ENCODE measurements at regions not wholly inside any gene's neighbourhood (a gene's known extent, or its start where the extent isn't known, plus 50 kb on each side); places are given as distances from the start of the nearest gene placed in this dataset.
A peak's percentile ranks its signal among the peaks of the same experiment; 100 is the strongest.

DNA sequence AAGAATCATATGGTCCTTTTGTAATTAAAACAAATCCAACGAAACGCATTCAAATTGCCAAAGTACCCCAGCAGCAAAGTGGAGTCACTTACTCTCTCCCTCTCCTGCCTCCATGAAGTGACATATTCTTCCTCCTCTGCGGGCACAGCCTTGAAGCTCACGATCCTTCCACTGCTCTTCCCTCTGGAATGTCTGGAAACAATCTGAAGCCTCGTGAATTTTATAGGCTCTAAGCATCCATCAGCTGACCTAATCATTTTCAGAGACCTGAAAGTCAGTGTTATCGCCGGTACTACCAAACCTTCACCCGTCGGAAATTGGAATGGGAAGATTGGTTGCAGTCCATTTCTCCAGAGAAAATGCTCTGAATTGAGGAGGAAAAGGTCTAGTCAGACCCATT, 134.5 kb upstream of the FOXF1 start:
- no peak overlapping the region for H3K9ac ChIP-seq (ENCODE audit: low read length)

GRCh38 chr16:86376837-86377236, 133.5 kb upstream of the FOXF1 start:
- Histone ChIP-seq H3K36me3 (ENCODE audit: control insufficient read depth, insufficient read depth, low read length) (no peaks in the 10 kb centered on the region), H3K27me3 (ENCODE audit: control insufficient read depth, insufficient read depth, low read length) (no peaks in the 10 kb centered on the region), H3K4me3 (ENCODE audit: low read length) (no peak overlapping the region), H3K27ac (ENCODE audit: low read depth, low read length) (no peak overlapping the region), H3K9ac (ENCODE audit: low read length) (no peak overlapping the region), H3K4me1 (ENCODE audit: control insufficient read depth, insufficient read depth, low read length) (peaks cover 10% of the 10 kb centered on the region)

More for the DNA sequence above, 134.5 kb upstream of the FOXF1 start:
- Histone ChIP-seq H3K36me3 (ENCODE audit: control insufficient read depth, insufficient read depth, low read length) (no peaks in the 10 kb centered on the region), H3K4me1 (ENCODE audit: control insufficient read depth, insufficient read depth, low read length) (peaks cover 10% of the 10 kb centered on the region), H3K27me3 (ENCODE audit: control insufficient read depth, insufficient read depth, low read length) (no peaks in the 10 kb centered on the region), H3K4me3 (ENCODE audit: low read length) (no peak overlapping the region), H3K27ac (ENCODE audit: low read depth, low read length) (peak overlapping the region; percentile 43)

- Histone ChIP-seq H3K9ac (ENCODE audit: low read length) (no peak overlapping the region), H3K27ac (ENCODE audit: low read depth, low read length) (no peak overlapping the region), H3K4me3 (ENCODE audit: low read length) (no peak overlapping the region), H3K27me3 (ENCODE audit: control insufficient read depth, insufficient read depth, low read length) (no peaks in the 10 kb centered on the region), H3K4me1 (ENCODE audit: control insufficient read depth, insufficient read depth, low read length) (peaks cover 10% of the 10 kb centered on the region), H3K36me3 (ENCODE audit: control insufficient read depth, insufficient read depth, low read length) (no peaks in the 10 kb centered on the region)
Measured at GRCh38 chr16:86377251-86378022, 132.9 kb upstream of the FOXF1 start.

GRCh38 chr16:86378128-86378527, 132.2 kb upstream of the FOXF1 start:
- no peak overlapping the region for H3K9ac ChIP-seq (ENCODE audit: low read length)
- no peak overlapping the region for H3K4me3 ChIP-seq (ENCODE audit: low read length)
- peaks cover 10% of the 10 kb centered on the region for H3K4me1 ChIP-seq (ENCODE audit: control insufficient read depth, insufficient read depth, low read length)
- H3K27ac ChIP-seq (ENCODE audit: low read depth, low read length), result no peak overlapping the region
- H3K27me3 ChIP-seq (ENCODE audit: control insufficient read depth, insufficient read depth, low read length), result no peaks in the 10 kb centered on the region
- H3K36me3 ChIP-seq (ENCODE audit: control insufficient read depth, insufficient read depth, low read length), result no peaks in the 10 kb centered on the region

- H3K27ac ChIP-seq (ENCODE audit: low read depth, low read length), result no peak overlapping the region
- no peak overlapping the region for H3K9ac ChIP-seq (ENCODE audit: low read length)
- H3K27me3 ChIP-seq (ENCODE audit: control insufficient read depth, insufficient read depth, low read length), result no peaks in the 10 kb centered on the region
- no peaks in the 10 kb centered on the region for H3K36me3 ChIP-seq (ENCODE audit: control insufficient read depth, insufficient read depth, low read length)
- peaks cover 10% of the 10 kb centered on the region for H3K4me1 ChIP-seq (ENCODE audit: control insufficient read depth, insufficient read depth, low read length)
- H3K4me3 ChIP-seq (ENCODE audit: low read length), result no peak overlapping the region
Measured at GRCh38 chr16:86378831-86379504, 131.4 kb upstream of the FOXF1 start.

GRCh38 chr16:86379505-86379846, 130.9 kb upstream of the FOXF1 start:
- Histone ChIP-seq H3K36me3 (ENCODE audit: control insufficient read depth, insufficient read depth, low read length) (no peaks in the 10 kb centered on the region), H3K9ac (ENCODE audit: low read length) (no peak overlapping the region), H3K4me1 (ENCODE audit: control insufficient read depth, insufficient read depth, low read length) (peaks cover 10% of the 10 kb centered on the region), H3K4me3 (ENCODE audit: low read length) (no peak overlapping the region), H3K27me3 (ENCODE audit: control insufficient read depth, insufficient read depth, low read length) (no peaks in the 10 kb centered on the region), H3K27ac (ENCODE audit: low read depth, low read length) (no peak overlapping the region)

DNA sequence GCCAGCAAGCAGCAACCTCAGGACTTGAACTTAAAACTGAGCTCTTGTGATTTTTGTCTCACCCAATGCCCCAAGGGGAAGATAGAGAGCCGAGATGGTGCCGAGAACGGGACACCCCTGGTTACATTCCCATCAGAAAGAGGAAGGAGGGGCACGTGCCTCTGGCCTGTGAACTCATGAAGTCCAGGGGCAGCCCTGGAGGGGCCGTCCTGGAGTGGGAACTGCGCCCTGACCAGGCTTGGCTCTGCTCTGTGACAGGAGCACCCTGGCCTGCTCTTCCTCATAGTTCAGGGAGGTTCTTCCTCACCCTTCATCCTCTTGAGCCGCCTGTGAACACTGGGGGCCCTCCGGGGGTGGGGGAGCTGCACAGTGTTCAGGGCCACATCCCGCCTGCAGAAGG, 130.3 kb upstream of the FOXF1 start:
- H3K9ac ChIP-seq (ENCODE audit: low read length), result no peak overlapping the region
- H3K36me3 ChIP-seq (ENCODE audit: control insufficient read depth, insufficient read depth, low read length), result no peaks in the 10 kb centered on the region
- H3K27me3 ChIP-seq (ENCODE audit: control insufficient read depth, insufficient read depth, low read length), result no peaks in the 10 kb centered on the region

GRCh38 chr16:86381491-86381890, 128.8 kb upstream of the FOXF1 start:
- Histone ChIP-seq H3K27ac (ENCODE audit: low read depth, low read length) (no peak overlapping the region), H3K9ac (ENCODE audit: low read length) (no peak overlapping the region), H3K36me3 (ENCODE audit: control insufficient read depth, insufficient read depth, low read length) (no peaks in the 10 kb centered on the region), H3K27me3 (ENCODE audit: control insufficient read depth, insufficient read depth, low read length) (no peaks in the 10 kb centered on the region), H3K4me1 (ENCODE audit: control insufficient read depth, insufficient read depth, low read length) (no peaks in the 10 kb centered on the region), H3K4me3 (ENCODE audit: low read length) (no peak overlapping the region)

More for the DNA sequence above, 130.3 kb upstream of the FOXF1 start:
- no peak overlapping the region for H3K4me3 ChIP-seq (ENCODE audit: low read length)
- peaks cover 10% of the 10 kb centered on the region for H3K4me1 ChIP-seq (ENCODE audit: control insufficient read depth, insufficient read depth, low read length)
- H3K27ac ChIP-seq (ENCODE audit: low read depth, low read length), result no peak overlapping the region

DNA sequence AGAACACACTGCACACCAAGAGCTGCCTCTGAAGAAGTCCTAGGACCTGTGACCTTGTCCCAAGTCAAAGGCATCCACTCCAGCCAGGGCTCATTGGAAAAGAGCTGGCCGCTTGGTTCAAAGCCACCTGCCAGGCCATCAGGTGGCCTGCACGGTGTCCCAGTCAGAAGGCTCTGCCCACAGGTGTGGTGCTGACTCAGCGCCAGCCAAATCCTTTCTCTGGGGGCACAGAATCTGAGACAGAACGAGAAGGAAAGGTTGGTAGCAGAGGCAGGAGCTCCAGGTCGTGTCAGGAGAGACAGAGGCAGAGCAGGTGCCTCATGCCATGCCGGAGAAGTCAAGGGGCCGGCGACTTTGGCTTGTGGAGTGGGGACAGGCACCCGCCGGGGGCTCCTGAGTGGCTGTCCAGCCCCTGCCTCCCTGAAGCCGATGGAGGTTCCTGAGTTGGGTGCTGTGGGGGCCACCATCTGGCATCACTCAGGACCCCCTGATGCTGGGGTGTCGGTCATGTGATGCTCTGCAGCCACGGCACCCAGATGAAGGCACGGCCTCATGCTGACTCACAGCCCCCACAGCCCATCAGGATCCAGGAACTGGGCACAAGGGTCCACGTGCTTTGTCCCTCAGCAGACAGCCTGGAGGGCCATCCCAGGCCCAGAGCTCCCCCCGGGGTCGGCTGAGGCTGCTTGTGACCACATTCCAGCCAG, 128.1 kb upstream of the FOXF1 start:
- H3K27ac ChIP-seq (ENCODE audit: low read depth, low read length), result no peak overlapping the region
- no peak overlapping the region for H3K4me3 ChIP-seq (ENCODE audit: low read length)
- H3K9ac ChIP-seq (ENCODE audit: low read length), result no peak overlapping the region
- no peaks in the 10 kb centered on the region for H3K27me3 ChIP-seq (ENCODE audit: control insufficient read depth, insufficient read depth, low read length)
- H3K4me1 ChIP-seq (ENCODE audit: control insufficient read depth, insufficient read depth, low read length), result no peaks in the 10 kb centered on the region
- no peaks in the 10 kb centered on the region for H3K36me3 ChIP-seq (ENCODE audit: control insufficient read depth, insufficient read depth, low read length)

- Histone ChIP-seq H3K27ac (ENCODE audit: low read depth, low read length) (no peak overlapping the region), H3K27me3 (ENCODE audit: control insufficient read depth, insufficient read depth, low read length) (no peaks in the 10 kb centered on the region), H3K4me3 (ENCODE audit: low read length) (no peak overlapping the region), H3K36me3 (ENCODE audit: control insufficient read depth, insufficient read depth, low read length) (no peaks in the 10 kb centered on the region), H3K9ac (ENCODE audit: low read length) (no peak overlapping the region), H3K4me1 (ENCODE audit: control insufficient read depth, insufficient read depth, low read length) (no peaks in the 10 kb centered on the region)
Measured at GRCh38 chr16:86382774-86383407, 127.4 kb upstream of the FOXF1 start.

DNA sequence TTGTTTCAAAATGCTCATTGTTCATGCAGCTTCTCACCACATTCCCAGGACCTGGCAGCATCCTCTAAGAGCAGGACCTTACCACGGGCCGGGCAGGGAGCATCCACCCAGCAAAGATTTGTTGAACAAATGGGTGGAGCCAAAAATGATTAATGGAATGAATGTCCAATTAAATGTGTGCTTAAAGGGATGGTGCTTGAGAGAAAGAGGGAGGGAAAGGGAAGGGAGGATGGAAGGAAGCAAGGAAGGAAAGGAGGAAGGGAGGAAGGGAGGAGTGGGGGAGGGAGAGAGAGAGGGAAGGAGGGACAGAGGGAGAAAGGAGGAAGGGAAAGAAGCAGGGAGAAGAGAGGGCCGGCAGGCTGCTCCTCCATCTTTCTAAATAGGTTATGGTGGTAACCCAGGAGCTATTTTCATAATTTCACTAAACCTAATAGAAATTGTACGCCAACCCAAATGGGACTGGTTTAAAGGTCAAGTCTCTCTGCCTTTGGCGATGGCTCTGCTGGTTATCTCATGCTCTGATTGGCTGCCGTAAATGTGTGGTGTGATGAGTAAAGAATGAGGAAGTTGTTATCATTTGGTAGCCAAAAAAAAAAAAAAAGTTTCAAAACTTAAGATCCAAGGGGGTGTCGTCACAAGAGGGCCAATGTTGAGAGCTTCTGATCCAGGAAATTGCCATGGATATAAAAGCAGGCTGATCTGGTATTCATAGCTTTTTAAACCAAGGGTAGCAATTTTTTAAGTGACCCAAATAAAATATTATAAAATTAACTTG, 126.7 kb upstream of the FOXF1 start:
- H3K27me3 ChIP-seq (ENCODE audit: control insufficient read depth, insufficient read depth, low read length), result no peaks in the 10 kb centered on the region
- H3K9ac ChIP-seq (ENCODE audit: low read length), result no peak overlapping the region
- no peak overlapping the region for H3K27ac ChIP-seq (ENCODE audit: low read depth, low read length)
- H3K4me3 ChIP-seq (ENCODE audit: low read length), result no peak overlapping the region
- H3K36me3 ChIP-seq (ENCODE audit: control insufficient read depth, insufficient read depth, low read length), result no peaks in the 10 kb centered on the region
- H3K4me1 ChIP-seq (ENCODE audit: control insufficient read depth, insufficient read depth, low read length), result no peaks in the 10 kb centered on the region

- Histone ChIP-seq H3K27ac (ENCODE audit: low read depth, low read length) (no peak overlapping the region), H3K4me1 (ENCODE audit: control insufficient read depth, insufficient read depth, low read length) (no peaks in the 10 kb centered on the region), H3K9ac (ENCODE audit: low read length) (no peak overlapping the region), H3K4me3 (ENCODE audit: low read length) (no peak overlapping the region), H3K27me3 (ENCODE audit: control insufficient read depth, insufficient read depth, low read length) (no peaks in the 10 kb centered on the region), H3K36me3 (ENCODE audit: control insufficient read depth, insufficient read depth, low read length) (no peaks in the 10 kb centered on the region)
Measured at GRCh38 chr16:86384263-86384649, 126.1 kb upstream of the FOXF1 start.

Data from rectal smooth muscle tissue (tissue), 1 donor.